Activated naive CD4-positive, alpha-beta T cell treated with anti-CD3 and anti-CD28 coated beads, Interleukin-2, amount 50 U/mL, for 72 hours (primary cell): ENCODE measurements at regions not wholly inside any gene's neighbourhood (a gene's known extent, or its start where the extent isn't known, plus 50 kb on each side); places are given as distances from the start of the nearest gene placed in this dataset.

ENCODE experiments used
- ATAC-seq, 2 donors: fragments of 150-1000 bp; cut with Tn5 transposase; 2 replicates each; pipeline ENCODE4 v1.10.0; 2021; ENCODE audit warnings: mild to moderate bottlenecking in 2 of 2, moderate library complexity in 2 of 2
- DNase-seq, 2 donors: peaks; one replicate each; pipeline ENCODE4 v3.0.0; 2021 to 2022; ENCODE audit warnings: low spot score in 2 of 2
- H3K27ac Mint-ChIP-seq, 2 donors: one replicate each; pipeline ENCODE4 v1.8.0; 2022; ENCODE audit warnings: mild to moderate bottlenecking in 2 of 2, mixed read lengths in 2 of 2
- H3K36me3 Mint-ChIP-seq, 2 donors: one replicate each; pipeline ENCODE4 v1.8.0; 2022; ENCODE audit warnings: mixed read lengths in 2 of 2
- H3K9me3 Mint-ChIP-seq, 2 donors: one replicate each; pipeline ENCODE4 v1.8.0; 2022; ENCODE audit warnings: mixed read lengths in 2 of 2

- H3K36me3 Mint-ChIP-seq = no peaks in the 10 kb centered on the region
- no peak overlapping the region for H3K27ac Mint-ChIP-seq
- DNase-seq = no peak
- no peak for ATAC-seq
- peaks cover 12 to 17% of the 10 kb centered on the region in 2 donors for H3K9me3 Mint-ChIP-seq
These were observed 606.0 kb upstream of the GCFC2 start for GRCh38 chr2:76316691-76317090.

GRCh38 chr2:76314271-76315020, 603.7 kb upstream of the GCFC2 start:
- no peak for DNase-seq
- H3K27ac Mint-ChIP-seq = no peak overlapping the region
- H3K36me3 Mint-ChIP-seq = peaks cover 5% of the 10 kb centered on the region in 2 donors
- ATAC-seq = no peak
- H3K9me3 Mint-ChIP-seq = peaks cover 14 to 16% of the 10 kb centered on the region in 2 donors

- Mint-ChIP-seq H3K9me3 (peaks cover 10 to 16% of the 10 kb centered on the region in 2 donors), H3K36me3 (peaks cover 5% of the 10 kb centered on the region in 2 donors), H3K27ac (no peak overlapping the region)
- ATAC-seq = no peak
- DNase-seq = no peak
These were observed 601.5 kb upstream of the GCFC2 start for GRCh38 chr2:76312236-76312635.

- no peak overlapping the region for H3K27ac Mint-ChIP-seq
These were observed 601.0 kb upstream of the GCFC2 start for GRCh38 chr2:76311728-76312127.

GRCh38 chr2:76310894-76311633, 600.3 kb upstream of the GCFC2 start:
- peaks cover 5% of the 10 kb centered on the region in 2 donors for H3K36me3 Mint-ChIP-seq

More at GRCh38 chr2:76311728-76312127, 601.0 kb upstream of the GCFC2 start:
- Mint-ChIP-seq H3K36me3 (peaks cover 5% of the 10 kb centered on the region in 2 donors), H3K9me3 (peaks cover 7 to 16% of the 10 kb centered on the region in 2 donors)
- ATAC-seq (no peak), DNase-seq (no peak)

GRCh38 chr2:76307495-76307894, 596.8 kb upstream of the GCFC2 start:
- no peak overlapping the region for H3K27ac Mint-ChIP-seq

More at GRCh38 chr2:76310894-76311633, 600.3 kb upstream of the GCFC2 start:
- DNase-seq (no peak), ATAC-seq (no peak)
- Mint-ChIP-seq H3K27ac (no peak overlapping the region), H3K9me3 (peaks cover 9 to 16% of the 10 kb centered on the region in 2 donors)

GRCh38 chr2:76298041-76298440, 587.3 kb upstream of the GCFC2 start:
- H3K27ac Mint-ChIP-seq = no peak overlapping the region
- no peak for ATAC-seq
- DNase-seq = no peak
- no peaks in the 10 kb centered on the region for H3K36me3 Mint-ChIP-seq
- peaks cover 4 to 7% of the 10 kb centered on the region in 2 donors for H3K9me3 Mint-ChIP-seq

More at GRCh38 chr2:76307495-76307894, 596.8 kb upstream of the GCFC2 start:
- Mint-ChIP-seq H3K9me3 (peaks cover 18 to 19% of the 10 kb centered on the region in 2 donors), H3K36me3 (peaks cover 5% of the 10 kb centered on the region in 2 donors)
- no peak for ATAC-seq
- DNase-seq = no peak

GRCh38 chr2:76296438-76296837, 585.7 kb upstream of the GCFC2 start:
- H3K27ac Mint-ChIP-seq = no peak overlapping the region
- peaks cover 0 to 5% of the 10 kb centered on the region in 2 donors for H3K9me3 Mint-ChIP-seq
- no peaks in the 10 kb centered on the region for H3K36me3 Mint-ChIP-seq
- DNase-seq (no peak), ATAC-seq (no peak)

GRCh38 chr2:76295762-76296161, 585.0 kb upstream of the GCFC2 start:
- no peak for ATAC-seq
- Mint-ChIP-seq H3K9me3 (peaks cover 0 to 5% of the 10 kb centered on the region in 2 donors), H3K36me3 (no peaks in the 10 kb centered on the region), H3K27ac (no peak overlapping the region)
- no peak for DNase-seq

GRCh38 chr2:76288598-76288997, 577.9 kb upstream of the GCFC2 start:
- Mint-ChIP-seq H3K36me3 (no peaks in the 10 kb centered on the region), H3K27ac (no peak overlapping the region), H3K9me3 (peaks cover 0 to 5% of the 10 kb centered on the region in 2 donors)
- ATAC-seq (no peak), DNase-seq (no peak)

GRCh38 chr2:76288146-76288545, 577.4 kb upstream of the GCFC2 start:
- Mint-ChIP-seq H3K27ac (no peak overlapping the region), H3K9me3 (peaks cover 0 to 5% of the 10 kb centered on the region in 2 donors), H3K36me3 (no peaks in the 10 kb centered on the region)
- DNase-seq (no peak), ATAC-seq (no peak)

- no peaks in the 10 kb centered on the region for H3K36me3 Mint-ChIP-seq
- H3K9me3 Mint-ChIP-seq = peaks cover 6 to 8% of the 10 kb centered on the region in 2 donors
- ATAC-seq (no peak), DNase-seq (no peak)
- H3K27ac Mint-ChIP-seq = no peak overlapping the region
These were observed 572.6 kb upstream of the GCFC2 start for GRCh38 chr2:76283350-76283749.

- Mint-ChIP-seq H3K27ac (no peak overlapping the region), H3K9me3 (peaks cover 20% of the 10 kb centered on the region in 2 donors), H3K36me3 (no peaks in the 10 kb centered on the region)
- DNase-seq (no peak), ATAC-seq (no peak)
These were observed 570.6 kb upstream of the GCFC2 start for GRCh38 chr2:76281156-76281841.

GRCh38 chr2:76280686-76281085, 570.0 kb upstream of the GCFC2 start:
- no peaks in the 10 kb centered on the region for H3K36me3 Mint-ChIP-seq
- no peak for ATAC-seq
- H3K27ac Mint-ChIP-seq = no peak overlapping the region
- DNase-seq = no peak
- peaks cover 26 to 27% of the 10 kb centered on the region in 2 donors for H3K9me3 Mint-ChIP-seq

GRCh38 chr2:76279142-76279541, 568.4 kb upstream of the GCFC2 start:
- DNase-seq (no peak), ATAC-seq (no peak)
- H3K27ac Mint-ChIP-seq = no peak overlapping the region
- H3K9me3 Mint-ChIP-seq = peaks cover 26 to 27% of the 10 kb centered on the region in 2 donors
- H3K36me3 Mint-ChIP-seq = no peaks in the 10 kb centered on the region

GRCh38 chr2:76275788-76276187, 565.1 kb upstream of the GCFC2 start:
- H3K36me3 Mint-ChIP-seq = no peaks in the 10 kb centered on the region
- H3K27ac Mint-ChIP-seq = no peak overlapping the region
- DNase-seq (no peak), ATAC-seq (no peak)
- H3K9me3 Mint-ChIP-seq = peaks cover 19 to 20% of the 10 kb centered on the region in 2 donors

GRCh38 chr2:76274676-76275075, 564.0 kb upstream of the GCFC2 start:
- no peaks in the 10 kb centered on the region for H3K36me3 Mint-ChIP-seq
- ATAC-seq = no peak
- H3K9me3 Mint-ChIP-seq = peaks cover 20 to 27% of the 10 kb centered on the region in 2 donors
- no peak overlapping the region for H3K27ac Mint-ChIP-seq
- no peak for DNase-seq
